Ascending aorta (tissue), 2 donors: ENCODE measurements at regions not wholly inside any gene's neighbourhood (a gene's known extent, or its start where the extent isn't known, plus 50 kb on each side); places are given as distances from the start of the nearest gene placed in this dataset.

ENCODE experiments used
- DNase-seq, 2 donors: peaks; one replicate each; pipeline ENCODE4 v3.0.0-alpha.2; 2019; ENCODE audit warnings: low spot score in 2 of 2
- H3K27ac ChIP-seq, 2 donors: fragments of 200-600 bp; sonication (generic); one replicate each; pipeline ENCODE4 v1.5.1; 2016 to 2017; ENCODE audit warnings: mild to moderate bottlenecking in 1 of 2
- H3K27me3 ChIP-seq: fragments of 200-600 bp; sonication (generic); one replicate; pipeline ENCODE4 v1.5.1; 2017
- H3K36me3 ChIP-seq, 2 donors: fragments of 200-600 bp; sonication (generic); one replicate each; pipeline ENCODE4 v1.5.1; 2016
- H3K4me1 ChIP-seq, 2 donors: fragments of 200-600 bp; sonication (generic); one replicate each; pipeline ENCODE4 v1.5.1; 2016 to 2017; ENCODE audit warnings: mild to moderate bottlenecking in 1 of 2
- H3K4me3 ChIP-seq, 2 donors: fragments of 200-600 bp; sonication (generic); one replicate each; pipeline ENCODE4 v1.5.1; 2016 to 2017; ENCODE audit warnings: mild to moderate bottlenecking in 1 of 2
- H3K9me3 ChIP-seq, 2 donors: fragments of 200-600 bp; sonication (generic); one replicate each; pipeline ENCODE4 v1.5.1; 2016
- intact Hi-C: fragments of 100-400 bp; cut with DNase I; formaldehyde crosslinking; loops from one replicate; pipeline ENCODE4 v1.15.1; 2023
- TF ChIP-seq, protein P1 (sequence below), 3 experiments: fragments of 200-600 bp in 2 of 3; fragments of 450-650 bp in 1 of 3; sonication (generic) in 2 of 3; IDR thresholded peaks; one replicate each; pipeline ENCODE4 v1.5.1; 2016 to 2019; ENCODE audit warnings: antibody characterized with exemption in 3 of 3, mild to moderate bottlenecking in 1 of 3, moderate library complexity in 1 of 3

DNA sequence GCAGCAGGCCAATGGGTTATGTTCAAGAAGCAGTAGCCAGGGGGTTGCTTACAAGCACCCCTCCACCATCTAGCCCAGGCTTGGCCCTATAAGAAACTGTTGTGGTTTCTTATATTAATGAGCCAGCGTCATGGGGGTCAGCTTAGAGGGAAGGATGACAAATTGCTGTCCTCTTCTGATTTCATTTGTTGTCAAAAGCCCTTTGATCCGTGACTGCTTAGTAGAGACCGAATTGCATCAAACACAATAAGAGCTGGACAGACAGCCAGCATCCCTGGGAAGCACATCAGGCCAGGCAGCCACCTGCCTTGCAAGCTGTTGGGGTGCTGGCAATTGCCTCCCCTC is 206.6 kb upstream of the SETBP1 start:
- H3K4me1 ChIP-seq = no peaks in the 10 kb centered on the region
- no peak overlapping the region for H3K4me3 ChIP-seq
- no peaks in the 10 kb centered on the region for H3K27me3 ChIP-seq
- intact Hi-C loops = no loop called here
- no peaks in the 10 kb centered on the region for H3K36me3 ChIP-seq
- no peak for DNase-seq
- H3K27ac ChIP-seq = no peak overlapping the region
- TF ChIP-seq, protein P1, sequence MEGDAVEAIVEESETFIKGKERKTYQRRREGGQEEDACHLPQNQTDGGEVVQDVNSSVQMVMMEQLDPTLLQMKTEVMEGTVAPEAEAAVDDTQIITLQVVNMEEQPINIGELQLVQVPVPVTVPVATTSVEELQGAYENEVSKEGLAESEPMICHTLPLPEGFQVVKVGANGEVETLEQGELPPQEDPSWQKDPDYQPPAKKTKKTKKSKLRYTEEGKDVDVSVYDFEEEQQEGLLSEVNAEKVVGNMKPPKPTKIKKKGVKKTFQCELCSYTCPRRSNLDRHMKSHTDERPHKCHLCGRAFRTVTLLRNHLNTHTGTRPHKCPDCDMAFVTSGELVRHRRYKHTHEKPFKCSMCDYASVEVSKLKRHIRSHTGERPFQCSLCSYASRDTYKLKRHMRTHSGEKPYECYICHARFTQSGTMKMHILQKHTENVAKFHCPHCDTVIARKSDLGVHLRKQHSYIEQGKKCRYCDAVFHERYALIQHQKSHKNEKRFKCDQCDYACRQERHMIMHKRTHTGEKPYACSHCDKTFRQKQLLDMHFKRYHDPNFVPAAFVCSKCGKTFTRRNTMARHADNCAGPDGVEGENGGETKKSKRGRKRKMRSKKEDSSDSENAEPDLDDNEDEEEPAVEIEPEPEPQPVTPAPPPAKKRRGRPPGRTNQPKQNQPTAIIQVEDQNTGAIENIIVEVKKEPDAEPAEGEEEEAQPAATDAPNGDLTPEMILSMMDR (IDR thresholded peaks at IDR 0.05) = no peak
- peaks cover 0 to under 1% of the 10 kb centered on the region in 2 donors for H3K9me3 ChIP-seq

DNA sequence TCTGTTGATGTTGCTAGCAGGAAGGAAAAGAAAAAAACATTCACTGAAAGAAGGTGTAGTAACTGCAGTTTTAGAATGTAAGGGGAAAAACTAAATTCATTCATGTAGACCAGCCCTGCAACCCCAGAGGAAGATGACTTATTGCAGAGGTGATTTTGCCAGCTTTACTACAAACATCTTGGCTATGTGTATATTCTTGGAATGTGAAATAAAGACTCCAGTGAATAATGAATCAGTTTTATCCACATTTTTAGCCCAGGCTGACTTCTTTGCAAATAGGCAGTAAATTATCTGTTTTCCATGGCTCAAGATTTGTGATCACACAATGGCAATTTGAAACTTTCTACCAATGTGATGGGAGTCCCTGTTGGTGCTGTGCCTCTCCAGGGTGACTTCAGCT is 206.1 kb upstream of the SETBP1 start:
- TF ChIP-seq, protein P1 (IDR thresholded peaks at IDR 0.05) = no peak
- intact Hi-C loops = no loop called here

DNA sequence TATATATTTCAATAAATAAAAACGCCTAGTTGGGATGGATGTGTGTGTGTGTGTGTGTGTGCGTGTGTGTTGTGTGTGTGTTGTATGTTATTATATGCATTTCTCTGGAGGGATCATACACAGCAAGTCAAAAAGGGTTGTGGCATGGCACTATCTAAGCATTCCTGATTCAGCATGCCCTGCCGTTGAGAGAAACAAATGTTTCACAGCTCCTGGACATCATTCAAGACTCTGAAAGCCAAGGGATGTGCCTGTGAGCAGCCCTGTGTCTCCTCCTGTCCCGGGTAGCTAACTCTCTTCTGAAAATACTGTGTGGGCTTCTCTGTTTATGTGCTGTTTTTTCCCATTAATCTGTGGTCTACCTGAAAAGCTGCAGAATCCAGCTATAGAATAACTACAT is 197.9 kb upstream of the SETBP1 start:
- peaks cover 0 to 6% of the 10 kb centered on the region in 2 donors for H3K9me3 ChIP-seq
- H3K4me1 ChIP-seq = no peaks in the 10 kb centered on the region
- TF ChIP-seq, protein P1 (IDR thresholded peaks at IDR 0.05) = no peak

More for the DNA sequence above, 206.1 kb upstream of the SETBP1 start:
- no peaks in the 10 kb centered on the region for H3K4me1 ChIP-seq
- no peaks in the 10 kb centered on the region for H3K36me3 ChIP-seq
- no peak overlapping the region for H3K27ac ChIP-seq
- DNase-seq = no peak
- H3K4me3 ChIP-seq = no peak overlapping the region
- H3K27me3 ChIP-seq = no peaks in the 10 kb centered on the region
- peaks cover 0 to 6% of the 10 kb centered on the region in 2 donors for H3K9me3 ChIP-seq

DNA sequence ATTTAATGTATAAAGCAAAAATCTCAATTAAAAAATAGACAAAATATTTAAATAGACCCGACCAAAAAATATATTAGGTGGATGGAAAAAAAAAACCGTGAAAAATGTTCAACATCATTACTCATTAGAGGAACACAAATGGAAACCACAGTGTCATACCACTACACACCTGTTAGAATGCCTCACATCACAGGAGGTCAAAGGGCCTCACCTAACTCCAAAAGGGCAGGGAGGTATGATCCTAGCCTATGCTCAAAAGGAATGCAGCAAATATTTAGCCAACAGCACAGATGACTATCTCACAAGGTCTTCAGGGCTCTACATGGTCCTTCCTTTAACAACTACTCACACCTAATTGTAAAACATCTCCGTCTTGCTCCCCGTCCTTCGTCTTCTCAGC is 185.5 kb upstream of the SETBP1 start:
- Histone ChIP-seq H3K9me3 (no peaks in the 10 kb centered on the region), H3K4me3 (no peak overlapping the region), H3K36me3 (no peaks in the 10 kb centered on the region), H3K27me3 (no peaks in the 10 kb centered on the region), H3K27ac (no peak overlapping the region), H3K4me1 (no peaks in the 10 kb centered on the region)
- no peak for DNase-seq
- intact Hi-C loops = no loop called here
- TF ChIP-seq, protein P1 (IDR thresholded peaks at IDR 0.05) = no peak

More for the DNA sequence above, 197.9 kb upstream of the SETBP1 start:
- intact Hi-C loops = no loop called here
- no peaks in the 10 kb centered on the region for H3K36me3 ChIP-seq
- H3K27me3 ChIP-seq = no peaks in the 10 kb centered on the region
- H3K4me3 ChIP-seq = no peak overlapping the region
- DNase-seq = no peak
- H3K27ac ChIP-seq = no peak overlapping the region

DNA sequence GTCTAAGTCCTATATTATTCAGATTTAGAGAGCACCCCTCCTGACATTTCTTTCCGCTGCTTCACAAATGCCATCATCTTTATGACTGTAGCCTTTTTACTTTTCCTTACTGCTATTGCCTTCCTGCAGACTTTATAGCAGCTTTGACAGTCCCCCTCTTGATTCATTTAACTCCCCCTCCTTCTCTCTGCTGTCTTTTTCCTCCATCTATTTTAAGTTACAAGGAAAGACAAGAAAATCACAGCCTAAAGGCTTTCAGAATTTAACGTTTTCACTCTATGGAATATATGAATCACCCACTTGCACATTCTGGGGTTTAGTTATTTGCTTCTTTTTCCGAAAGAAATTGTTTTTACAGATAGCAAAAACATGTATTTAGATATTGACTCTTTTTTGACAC is 183.4 kb upstream of the SETBP1 start:
- TF ChIP-seq, protein P1 (IDR thresholded peaks at IDR 0.05) = no peak
- no peak overlapping the region for H3K4me3 ChIP-seq
- intact Hi-C loops = no loop called here
- H3K27ac ChIP-seq = no peak overlapping the region
- H3K9me3 ChIP-seq = no peaks in the 10 kb centered on the region
- DNase-seq = no peak
- H3K4me1 ChIP-seq = no peaks in the 10 kb centered on the region
- H3K36me3 ChIP-seq = no peaks in the 10 kb centered on the region
- no peaks in the 10 kb centered on the region for H3K27me3 ChIP-seq
